HG03060 (cell line): ENCODE measurements at regions not wholly inside any gene's neighbourhood (a gene's known extent, or its start where the extent isn't known, plus 50 kb on each side); places are given as distances from the start of the nearest gene placed in this dataset.
"Not testable (repeated sequence)": the region's sequence is repeated elsewhere in the genome, so short reads cannot be mapped to it uniquely, and the experiment has no call there.

Experiments used
- ATAC-seq: cut with Tn5 transposase; IDR thresholded peaks from one replicate; pipeline ENCODE4 v1.9.1; 2021; ENCODE audit warnings: low read depth, moderate number of reproducible peaks; ENCODE audit not compliant: unreplicated experiment

DNA sequence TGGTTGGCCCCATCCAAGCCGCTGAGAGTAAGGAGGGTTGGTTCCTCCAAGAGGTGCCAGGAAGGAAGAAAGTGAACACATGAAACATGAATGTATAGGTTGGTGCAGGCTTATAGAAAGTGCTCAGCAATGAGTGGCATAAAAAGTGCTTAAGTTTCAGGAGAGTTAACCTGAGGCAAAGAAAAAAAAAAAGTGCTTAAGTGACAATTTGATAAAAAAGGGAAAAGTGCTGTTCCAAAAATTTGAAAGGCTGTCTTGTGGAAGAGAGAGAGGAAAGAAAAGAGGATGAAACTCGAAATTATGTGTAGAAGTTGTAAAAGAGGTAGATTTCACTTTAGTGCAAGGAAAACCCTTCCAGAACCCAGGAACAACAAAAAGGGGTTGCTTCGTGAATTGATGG lies 85.5 kb upstream of the MAP4K4 start:
- no peak for ATAC-seq

DNA sequence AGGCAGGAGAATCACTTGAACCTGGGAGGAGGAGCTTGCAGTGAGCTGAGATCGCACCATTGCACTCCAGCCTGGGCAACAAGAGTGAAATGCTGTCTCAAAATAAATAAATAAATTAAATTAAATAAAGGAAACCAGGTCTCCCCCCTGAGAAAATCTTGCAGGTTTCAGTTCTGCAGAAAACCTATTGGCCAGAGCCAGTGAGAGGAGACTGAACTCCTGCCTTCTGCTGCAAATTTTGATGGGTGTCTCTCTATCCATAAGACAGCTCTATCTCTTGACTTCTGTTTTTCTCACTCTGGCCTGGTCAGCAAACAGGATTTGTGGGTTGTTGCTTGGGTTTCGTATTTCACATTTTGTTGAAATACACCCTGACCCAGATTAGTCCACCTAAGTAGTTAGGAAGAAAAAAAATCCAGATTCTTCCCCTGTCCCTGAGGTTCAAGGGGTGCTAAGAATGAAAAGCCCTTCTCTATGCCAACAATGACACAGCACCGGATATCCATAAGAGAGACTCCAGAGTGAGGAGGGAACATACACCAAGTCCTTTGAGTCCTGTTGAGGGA lies 86.7 kb upstream of the MAP4K4 start:
- ATAC-seq = no peak

DNA sequence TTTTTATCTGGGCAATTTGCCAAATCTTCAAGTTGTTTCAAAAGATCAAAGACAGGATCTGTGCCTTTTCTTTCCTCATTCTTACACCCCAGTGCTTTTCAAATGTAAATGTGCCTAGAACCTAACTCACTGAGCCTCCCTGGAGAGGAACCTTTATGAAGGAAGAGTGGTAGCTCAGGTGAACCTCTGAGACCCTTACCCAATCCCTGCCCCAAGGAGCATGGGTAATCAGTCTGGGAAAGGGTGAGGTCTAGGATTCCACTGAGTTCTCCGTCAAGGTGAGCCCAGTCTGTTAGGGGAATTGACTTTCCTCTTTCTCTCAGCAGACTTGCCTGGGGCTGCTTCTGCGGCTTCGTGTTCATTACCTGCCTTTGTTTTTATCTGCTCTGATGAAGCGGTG lies 88.1 kb upstream of the MAP4K4 start:
- ATAC-seq = no peak

DNA sequence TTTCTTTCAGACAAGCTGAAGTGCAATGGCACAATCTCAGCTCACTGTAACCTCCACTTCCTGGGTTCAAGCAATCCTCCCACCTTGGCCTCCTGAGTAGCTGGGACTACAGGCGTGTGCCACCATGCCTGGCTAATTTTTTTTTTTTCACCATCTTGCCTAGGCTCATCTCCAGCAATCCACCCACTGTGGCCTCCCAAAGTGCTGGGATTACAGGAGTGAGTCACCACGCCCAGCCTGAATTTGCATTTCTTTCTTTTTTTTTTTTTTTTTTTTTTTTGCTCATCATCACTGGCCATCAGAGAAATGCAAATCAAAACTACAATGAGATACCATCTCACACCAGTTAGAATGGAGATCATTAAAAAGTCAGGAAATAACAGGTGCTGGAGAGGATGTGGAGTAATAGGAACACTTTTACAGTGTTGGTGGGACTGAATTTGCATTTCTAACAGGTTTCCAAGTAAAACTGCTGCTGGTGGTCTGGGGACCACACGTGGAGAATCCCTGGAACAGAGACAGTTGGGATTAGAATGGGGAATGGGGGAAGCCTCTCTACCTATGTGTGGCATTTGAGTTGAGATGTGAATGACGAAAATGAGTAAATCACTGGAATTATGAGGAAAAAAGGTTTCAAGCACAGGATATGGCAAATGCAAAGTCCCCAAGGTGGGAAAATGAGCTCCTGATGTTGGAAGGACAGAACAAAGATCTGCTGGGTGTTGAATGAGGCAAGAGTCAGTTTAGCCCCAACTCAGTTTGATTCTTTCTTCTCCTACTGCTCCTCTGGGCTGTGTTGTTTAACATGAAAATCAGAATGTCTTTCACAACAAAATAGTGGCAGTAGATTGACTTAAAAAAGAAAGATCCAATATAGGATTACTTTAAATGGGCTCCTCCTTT lies 88.8 kb upstream of the MAP4K4 start:
- no peak for ATAC-seq

DNA sequence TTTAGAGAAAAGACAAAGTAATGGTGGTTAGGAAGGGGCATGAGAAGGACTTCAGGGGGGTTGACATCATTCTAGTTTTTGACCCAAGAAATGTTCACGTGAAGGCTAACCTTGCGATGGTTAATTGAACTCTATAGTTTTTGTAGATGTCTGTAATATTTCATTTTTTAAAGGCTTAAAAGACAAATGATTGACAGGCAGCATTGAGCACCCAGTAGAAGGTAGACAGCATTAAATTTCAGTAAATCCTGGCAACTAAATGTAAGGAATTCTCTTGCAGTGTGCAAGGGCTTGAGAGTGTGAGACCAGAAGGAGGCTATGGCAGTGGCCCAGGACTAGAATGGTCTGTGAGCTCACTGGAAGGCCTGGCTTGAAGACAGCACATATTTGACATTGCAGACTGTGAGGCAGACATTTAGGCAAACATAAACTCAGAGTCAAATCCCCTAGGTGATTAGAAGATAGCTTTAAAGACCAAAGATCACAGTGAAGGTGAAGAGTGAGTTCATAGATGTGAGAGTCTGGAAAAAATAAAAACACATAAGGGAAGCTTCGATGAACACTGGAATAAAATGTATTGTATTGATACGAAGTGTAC lies 100.1 kb upstream of the MAP4K4 start:
- no peak for ATAC-seq

DNA sequence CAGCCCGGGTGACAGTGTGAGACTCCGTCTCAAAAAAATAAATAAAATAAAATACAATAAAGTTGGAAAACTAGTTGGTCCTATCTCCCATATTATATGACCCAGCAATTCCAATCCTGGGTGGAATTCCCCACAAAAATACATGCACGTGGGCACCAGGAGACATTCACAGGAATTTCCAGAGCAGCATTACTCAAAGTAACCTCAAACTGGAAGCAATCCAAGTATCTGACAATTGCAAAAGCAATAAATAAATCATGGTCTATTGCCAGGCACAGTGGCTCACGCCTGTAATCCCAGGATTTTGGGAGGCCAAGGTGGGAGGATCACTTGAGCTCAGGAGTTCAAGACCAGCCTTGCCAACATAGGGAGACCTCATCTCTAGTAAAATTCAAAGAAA lies 101.2 kb upstream of the MAP4K4 start:
- no peak for ATAC-seq

DNA sequence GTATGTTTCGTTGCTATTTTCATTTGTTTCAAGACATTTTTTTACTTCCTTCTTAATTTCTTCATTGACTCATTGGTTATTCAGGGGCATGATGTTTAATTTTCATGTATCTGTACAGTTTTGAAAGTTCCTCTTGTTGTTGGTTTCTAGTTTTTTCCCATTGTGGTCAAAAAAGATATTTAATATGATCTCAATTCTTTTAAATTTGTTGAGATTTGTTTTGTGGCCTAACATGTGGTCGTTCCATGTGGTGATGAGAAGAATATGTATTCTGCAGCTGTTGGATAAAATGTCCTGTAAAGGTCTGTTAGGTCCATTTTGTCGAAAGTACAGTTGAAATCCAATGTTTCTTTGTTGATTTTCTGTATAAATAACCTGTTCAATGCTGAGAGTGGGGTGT lies 110.3 kb upstream of the MAP4K4 start:
- no peak for ATAC-seq

DNA sequence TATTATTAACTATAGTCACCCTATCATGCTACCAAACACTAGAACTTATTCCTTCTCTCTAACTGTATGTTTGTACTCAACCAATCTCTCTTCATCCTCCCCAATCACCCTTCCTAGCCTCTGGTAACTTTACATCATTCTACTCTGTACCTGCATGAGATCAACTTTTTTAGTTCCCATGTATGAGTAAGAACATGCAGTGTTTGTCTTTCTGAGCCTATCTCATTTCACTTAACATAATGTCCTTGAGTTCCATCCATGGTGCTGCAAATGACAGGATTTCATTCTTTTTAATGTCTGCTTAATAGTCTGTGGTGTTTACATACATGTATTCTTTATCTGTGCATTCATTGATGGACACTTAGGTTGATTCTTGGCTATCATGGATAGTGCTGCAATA lies 108.9 kb upstream of the RFX8 start:
- no peak for ATAC-seq

DNA sequence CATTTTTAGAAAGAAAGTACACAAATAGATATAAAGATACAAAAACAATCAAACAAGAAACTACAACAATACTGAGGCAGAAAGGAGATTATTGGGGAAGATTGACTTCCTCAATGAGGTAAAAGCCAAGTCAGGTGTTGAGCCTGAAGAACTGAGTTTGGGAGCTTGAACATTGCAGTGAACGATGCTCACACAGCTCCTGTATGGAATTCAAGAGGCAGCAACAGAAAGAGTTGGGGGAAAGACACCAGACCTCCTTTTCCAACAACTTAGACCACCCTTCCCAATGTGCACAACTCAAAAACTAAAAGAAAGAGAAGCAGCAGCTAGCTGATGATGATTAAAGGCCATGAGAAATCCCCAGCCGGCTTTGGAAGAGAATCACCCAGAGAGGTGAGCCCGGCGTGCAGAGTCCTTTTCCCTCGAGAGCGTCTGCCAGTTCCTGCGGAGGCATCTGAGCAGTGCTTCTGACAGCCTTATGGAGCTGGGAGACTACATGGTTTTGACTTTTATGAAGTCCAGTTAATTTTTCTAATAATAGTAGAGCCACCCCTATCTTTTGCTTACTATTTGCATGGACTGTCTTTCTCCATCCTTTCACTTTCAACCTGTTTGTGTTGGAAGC lies 106.9 kb upstream of the RFX8 start:
- ATAC-seq = no peak

DNA sequence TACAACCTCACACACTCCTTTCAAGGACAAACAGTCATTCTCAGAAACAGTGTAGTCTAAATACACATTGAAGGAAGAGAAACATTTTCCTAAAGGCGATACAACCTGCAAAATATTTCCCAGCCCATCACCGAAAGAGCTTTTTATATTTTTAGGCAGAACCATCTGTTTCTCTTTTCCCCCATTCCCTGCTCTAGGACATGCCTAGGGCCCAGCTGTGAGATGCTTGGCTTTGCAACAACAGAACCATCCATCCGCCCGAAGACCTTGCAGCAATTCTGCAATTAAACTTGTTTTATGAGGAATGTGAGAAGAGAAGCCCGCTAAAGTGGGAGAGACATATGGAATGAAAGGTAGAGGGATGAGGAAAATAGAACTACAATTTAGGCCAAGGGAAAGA lies 105.6 kb upstream of the RFX8 start:
- no peak for ATAC-seq

DNA sequence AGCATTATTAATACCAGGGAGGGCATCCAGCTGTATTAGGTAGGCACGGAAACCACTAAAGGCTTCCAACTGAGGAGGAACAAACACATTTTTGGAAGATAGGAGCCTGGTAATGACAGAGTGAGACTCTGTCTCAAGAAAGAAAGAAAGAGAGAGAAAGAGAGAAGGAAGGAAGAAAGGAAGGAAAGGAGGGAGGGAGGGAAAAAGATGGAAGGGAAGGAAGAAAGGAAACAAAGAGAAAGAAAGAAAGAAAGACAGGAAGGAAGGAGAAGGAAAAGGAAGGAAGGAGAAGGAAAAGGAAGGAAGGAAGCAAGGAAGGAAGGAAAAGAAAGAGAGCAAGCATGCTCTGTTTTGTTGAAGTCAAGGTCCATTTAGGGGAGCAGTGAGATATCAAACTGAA lies 103.8 kb upstream of the RFX8 start:
- ATAC-seq = no peak

DNA sequence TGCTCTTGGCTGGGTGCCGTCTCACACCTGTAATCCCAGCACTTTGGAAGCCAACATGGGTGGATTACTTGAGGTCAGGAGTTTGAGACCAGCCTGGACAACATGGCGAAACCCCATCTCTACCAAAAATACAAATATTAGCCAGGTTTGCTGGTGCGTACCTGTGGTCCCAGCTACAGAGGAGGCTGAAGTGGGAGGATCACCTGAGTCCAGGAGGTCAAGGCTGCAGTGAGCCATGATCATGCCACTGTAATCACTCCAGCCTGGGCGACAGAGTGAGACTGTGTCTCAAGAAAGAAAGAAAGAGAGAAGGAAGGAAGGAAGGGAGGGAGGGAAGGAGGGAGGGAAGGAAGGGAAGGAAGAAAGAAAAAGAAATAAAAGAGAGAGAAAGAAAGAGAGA lies 103.2 kb upstream of the RFX8 start:
- ATAC-seq = not testable (repeated sequence)

DNA sequence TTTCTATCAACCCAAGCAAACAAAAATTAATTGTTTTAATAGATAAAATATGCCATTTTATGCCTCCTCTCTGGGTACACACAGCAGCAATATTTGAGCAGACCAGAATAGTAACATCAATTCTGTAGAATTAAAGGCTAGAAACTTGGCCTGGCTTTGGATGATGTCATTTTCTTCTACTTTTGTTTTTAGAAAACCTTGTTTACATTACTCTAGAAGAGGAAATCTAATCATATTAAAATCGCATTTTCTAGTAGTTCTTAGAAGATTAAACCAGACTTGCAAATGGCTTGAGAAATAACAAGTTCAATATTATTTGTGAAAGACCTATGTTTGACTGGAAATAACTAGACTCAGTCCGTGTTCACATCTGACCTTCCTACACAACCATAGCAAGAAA lies 102.3 kb upstream of the RFX8 start:
- no peak for ATAC-seq

DNA sequence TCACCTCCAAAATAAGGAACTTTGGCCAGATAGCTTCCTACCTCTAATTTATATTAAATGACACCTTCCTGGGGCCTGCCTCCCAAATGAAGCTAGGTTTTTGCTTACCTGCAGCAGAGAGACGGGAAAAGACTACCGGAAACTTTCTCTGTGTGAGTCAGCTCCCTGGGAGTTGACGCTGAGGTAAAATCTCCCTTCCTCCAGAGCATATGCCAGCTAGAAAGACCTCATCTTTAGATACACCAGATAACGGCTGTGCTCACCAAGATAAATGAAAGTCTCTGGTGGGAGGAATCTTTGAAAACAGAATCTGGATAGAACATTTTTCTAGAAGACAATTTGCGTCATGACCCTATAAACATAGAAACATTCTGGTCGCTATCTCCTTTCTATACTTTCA lies 99.7 kb upstream of the RFX8 start:
- ATAC-seq = no peak

DNA sequence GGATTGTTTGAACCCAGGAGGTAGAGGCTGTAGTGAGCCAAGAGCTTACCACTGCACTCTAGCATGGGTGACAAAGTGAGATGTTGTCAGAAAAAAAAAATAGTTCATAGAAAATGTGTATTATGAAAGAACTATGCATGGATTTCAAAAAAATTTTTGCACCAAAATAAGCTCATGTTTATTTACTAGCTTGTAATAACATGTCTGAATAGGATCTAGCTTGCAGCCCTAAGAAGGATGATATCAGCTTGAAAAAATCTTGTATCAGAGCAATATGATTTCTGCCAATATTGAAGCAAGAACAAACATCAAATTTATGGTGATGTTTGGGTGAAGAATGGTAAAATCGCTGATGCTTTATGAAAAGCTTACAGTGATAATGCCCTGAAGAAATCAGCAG lies 97.0 kb upstream of the RFX8 start:
- ATAC-seq = no peak

DNA sequence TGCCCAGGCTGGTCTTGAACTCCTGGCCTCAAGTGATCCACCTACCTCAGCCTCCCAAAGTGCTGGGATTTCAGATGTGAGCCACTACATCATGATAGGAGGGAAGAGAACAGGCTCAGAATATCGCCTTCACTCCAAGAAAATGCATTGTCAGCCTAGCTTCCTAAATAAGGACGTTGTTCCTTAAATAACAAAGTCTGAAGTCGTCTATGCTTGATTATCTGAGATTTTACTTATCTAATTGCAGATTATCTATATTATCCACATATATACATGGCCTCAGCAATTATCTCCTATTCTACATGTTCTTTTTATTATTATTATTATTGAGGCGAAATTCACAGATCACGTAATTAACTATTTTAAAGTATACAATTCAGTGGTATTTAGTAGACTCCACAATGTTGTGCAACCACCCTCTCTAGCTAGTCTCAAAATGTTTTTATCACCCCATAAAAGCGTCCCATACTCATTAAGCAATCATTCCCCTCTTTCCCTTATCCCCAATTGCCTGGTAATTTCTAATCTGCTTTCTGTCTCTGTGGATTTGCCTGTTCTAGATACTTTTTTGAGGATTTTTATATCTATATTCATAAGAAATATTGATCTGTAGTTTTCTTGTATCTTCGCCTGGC lies 95.1 kb upstream of the RFX8 start:
- ATAC-seq = no peak

DNA sequence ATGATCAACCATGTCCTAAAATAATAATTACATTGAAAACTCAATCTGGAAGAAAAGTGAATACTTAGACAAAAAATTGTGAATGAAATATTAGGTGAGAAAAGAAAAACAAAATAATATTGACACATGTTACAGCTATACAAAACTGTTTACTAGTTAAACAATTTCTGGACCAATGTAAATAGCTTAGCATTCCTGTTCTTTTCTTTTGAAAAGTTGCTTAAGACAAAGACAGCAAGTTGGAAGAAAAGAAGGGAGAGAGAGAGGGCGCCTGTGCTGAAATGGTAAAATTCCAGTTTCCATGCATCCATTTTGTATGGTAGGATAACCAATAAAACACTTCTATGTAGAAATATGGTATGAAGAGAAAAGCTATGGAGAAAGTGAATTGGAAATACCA lies 94.1 kb upstream of the RFX8 start:
- ATAC-seq = no peak

DNA sequence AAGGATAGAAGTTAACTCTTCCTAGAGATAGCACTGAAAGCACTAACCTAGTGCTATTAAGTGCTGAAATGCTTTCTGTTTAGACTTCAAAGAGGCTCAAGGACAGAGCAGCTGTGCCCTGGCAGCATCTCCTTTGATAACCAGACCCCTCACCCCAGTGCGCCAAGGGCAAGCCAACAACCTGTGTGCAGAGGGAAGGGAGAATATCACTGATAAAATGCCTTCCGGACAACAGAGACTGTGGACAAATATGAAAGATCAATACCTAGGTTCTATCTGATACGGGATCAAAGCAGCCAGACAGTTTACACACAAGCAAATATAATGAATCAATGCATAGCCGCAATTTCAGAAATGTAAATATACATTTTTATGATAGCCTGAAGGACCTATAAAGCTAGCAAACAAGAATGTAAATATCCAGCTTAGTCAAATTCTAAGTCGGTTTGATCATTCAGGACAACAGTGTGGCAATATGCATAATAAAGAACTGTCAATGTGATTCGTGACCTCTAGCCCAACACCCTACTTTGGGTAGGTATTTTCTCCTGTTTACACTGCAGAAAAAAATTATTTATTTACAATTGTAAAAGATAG lies 91.8 kb upstream of the RFX8 start:
- no peak for ATAC-seq

DNA sequence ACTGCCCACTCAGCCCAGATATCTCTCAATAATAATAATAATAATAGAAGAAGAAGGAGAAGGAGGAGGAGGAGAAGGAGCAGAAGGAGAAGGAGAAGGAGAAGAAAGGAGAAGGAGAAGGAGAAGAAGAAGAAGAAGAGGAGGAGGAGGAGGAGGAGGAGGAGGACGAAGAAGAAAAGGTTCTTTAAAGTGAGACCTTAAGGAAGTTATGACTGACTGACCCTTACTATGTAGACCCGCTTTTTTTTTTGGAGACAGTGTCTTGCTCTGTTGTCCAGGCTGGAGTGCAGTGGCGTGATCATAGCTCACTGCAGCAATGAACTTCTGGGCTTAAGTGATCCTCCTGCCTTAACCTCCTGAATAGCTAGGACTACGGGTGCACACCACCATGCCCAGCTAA lies 88.9 kb upstream of the RFX8 start:
- ATAC-seq = no peak

DNA sequence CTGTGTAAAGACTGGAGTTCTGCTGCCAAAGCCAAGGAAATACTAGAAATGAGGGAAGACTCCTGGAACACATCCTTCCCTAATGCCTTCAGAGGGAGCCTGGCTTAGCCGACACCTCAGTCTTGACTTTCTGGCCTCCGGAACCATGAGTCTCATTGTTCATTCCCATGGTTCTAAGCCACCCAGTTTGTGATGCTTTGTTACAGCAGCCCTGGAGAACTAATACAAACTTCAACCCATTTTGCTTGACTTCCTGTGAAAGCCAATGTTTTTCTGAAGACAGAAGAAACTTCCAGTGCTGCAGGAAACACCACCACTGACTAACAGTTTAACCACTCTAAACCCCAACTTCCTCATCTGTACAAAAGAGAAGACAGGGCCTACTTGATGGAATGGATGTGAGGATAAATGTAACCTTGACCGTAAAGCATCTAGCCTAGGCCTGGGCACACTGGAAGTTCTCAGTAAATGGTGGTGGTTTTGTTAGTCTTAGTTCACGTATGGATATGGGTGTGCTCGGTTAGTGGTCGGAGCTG lies 85.9 kb upstream of the RFX8 start:
- no peak for ATAC-seq
